NCI-H748 (cell line): ENCODE measurements at regions not wholly inside any gene's neighbourhood (a gene's known extent, or its start where the extent isn't known, plus 50 kb on each side); places are given as distances from the start of the nearest gene placed in this dataset.
"Not testable (repeated sequence)": the region's sequence is repeated elsewhere in the genome, so short reads cannot be mapped to it uniquely, and the experiment has no call there.

ENCODE experiments used
- DNase-seq: peaks from one replicate; lab custom pipeline; 2025; ENCODE audit not compliant: unreplicated experiment; lab: John Stamatoyannopoulos, UW

GRCh38 chr20:40282541-40282940 is 406.5 kb downstream of the MAFB start:
- no peak for DNase-seq

GRCh38 chr20:40280616-40281015 is 408.4 kb downstream of the MAFB start:
- no peak for DNase-seq

- DNase-seq, result no peak
These were observed 409.6 kb downstream of the MAFB start for GRCh38 chr20:40279390-40279789.

GRCh38 chr20:40278673-40279072 is 410.4 kb downstream of the MAFB start:
- DNase-seq, result no peak

GRCh38 chr20:40276301-40276700 is 412.7 kb downstream of the MAFB start:
- no peak for DNase-seq

- DNase-seq, result no peak
These were observed 413.3 kb downstream of the MAFB start for GRCh38 chr20:40275738-40276137.

- DNase-seq, result peak; percentile 10
These were observed 414.0 kb downstream of the MAFB start for GRCh38 chr20:40274912-40275533.

- DNase-seq, result not testable (repeated sequence)
These were observed 419.8 kb downstream of the MAFB start for GRCh38 chr20:40269274-40269673.

- DNase-seq, result no peak
These were observed 420.5 kb downstream of the MAFB start for GRCh38 chr20:40268321-40269075.

- peak; percentile 37 for DNase-seq
These were observed 423.1 kb downstream of the MAFB start for GRCh38 chr20:40265825-40266533.

GRCh38 chr20:40262219-40262618 is 426.8 kb downstream of the MAFB start:
- DNase-seq, result no peak

GRCh38 chr20:40258931-40259330 is 430.1 kb downstream of the MAFB start:
- no peak for DNase-seq

GRCh38 chr20:40257763-40258162 is 431.3 kb downstream of the MAFB start:
- DNase-seq, result no peak

- no peak for DNase-seq
These were observed 433.7 kb downstream of the MAFB start for GRCh38 chr20:40255365-40255764.

- DNase-seq, result no peak
These were observed 434.8 kb downstream of the MAFB start for GRCh38 chr20:40254023-40254772.

- DNase-seq, result peak; percentile 50
These were observed 437.6 kb downstream of the MAFB start for GRCh38 chr20:40251284-40251932.

- DNase-seq, result no peak
These were observed 439.2 kb downstream of the MAFB start for GRCh38 chr20:40249805-40250204.

GRCh38 chr20:40245829-40246228 is 443.2 kb downstream of the MAFB start:
- DNase-seq, result no peak

- DNase-seq, result no peak
These were observed 444.8 kb downstream of the MAFB start for GRCh38 chr20:40244286-40244685.

- DNase-seq, result no peak
These were observed 447.3 kb downstream of the MAFB start for GRCh38 chr20:40241596-40242343.
